Natural killer cell (primary cell): ENCODE measurements at regions not wholly inside any gene's neighbourhood (a gene's known extent, or its start where the extent isn't known, plus 50 kb on each side); places are given as distances from the start of the nearest gene placed in this dataset.

ENCODE experiments used
- ATAC-seq, 3 donors: fragments of 150-1000 bp in 2 of 3; fragments of 200-7000 bp in 1 of 3; cut with Tn5 transposase; 1 replicate in 1 of 3; 2 replicates in 2 of 3; pipeline ENCODE4 v1.10.0; 2021; ENCODE audit warnings: mild to moderate bottlenecking in 2 of 3, moderate library complexity in 2 of 3
- DNase-seq, 2 donors: peaks; one replicate each; pipeline versions ENCODE4 v3.0.0 to v3.0.0-alpha.2; 2013 to 2021; ENCODE audit warnings: mixed read lengths in 1 of 2
- H3K27ac ChIP-seq: one replicate; pipeline ENCODE4 v1.5.1; 2013; ENCODE audit warnings: mild to moderate bottlenecking, low read length
- H3K27me3 ChIP-seq: one replicate; pipeline ENCODE4 v1.6.1; 2013; ENCODE audit warnings: low read length; ENCODE audit not compliant: control insufficient read depth, insufficient read depth
- H3K36me3 ChIP-seq: one replicate; pipeline ENCODE4 v1.6.1; 2013; ENCODE audit warnings: low read length; ENCODE audit not compliant: control insufficient read depth, insufficient read depth
- H3K4me1 ChIP-seq: one replicate; pipeline ENCODE4 v1.6.1; 2013; ENCODE audit warnings: low read length; ENCODE audit not compliant: control insufficient read depth, insufficient read depth
- H3K4me3 ChIP-seq: one replicate; pipeline ENCODE4 v1.5.1; 2013; ENCODE audit warnings: low read length
- H3K9me3 ChIP-seq: one replicate; pipeline ENCODE4 v1.6.1; 2013; ENCODE audit warnings: low read length; ENCODE audit not compliant: control insufficient read depth, insufficient read depth
- H3K27ac Mint-ChIP-seq, 2 donors: one replicate each; pipeline ENCODE4 v1.8.0; 2022; ENCODE audit warnings: mild to moderate bottlenecking in 2 of 2, mixed read lengths in 2 of 2, moderate library complexity in 1 of 2
- H3K27me3 Mint-ChIP-seq, 2 donors: one replicate each; pipeline ENCODE4 v1.8.0; 2022; ENCODE audit warnings: low read depth in 2 of 2, mixed read lengths in 2 of 2
- H3K36me3 Mint-ChIP-seq: one replicate; pipeline ENCODE4 v1.8.0; 2022; ENCODE audit warnings: mixed read lengths
- H3K4me1 Mint-ChIP-seq, 2 donors: one replicate each; pipeline ENCODE4 v1.8.0; 2022; ENCODE audit warnings: mixed read lengths in 2 of 2
- H3K4me3 Mint-ChIP-seq: one replicate; pipeline ENCODE4 v1.8.0; 2022; ENCODE audit warnings: mild to moderate bottlenecking, moderate library complexity, mixed read lengths
- H3K9me3 Mint-ChIP-seq, 2 donors: one replicate each; pipeline ENCODE4 v1.8.0; 2022; ENCODE audit warnings: mixed read lengths in 2 of 2
- WGBS: methylation state at CpG from one replicate; pipeline ENCODE4 v1.1.7; 2013; ENCODE audit warnings: missing lambda C conversion rate; ENCODE audit not compliant: insufficient coverage; 5-methylcytosine and 5-hydroxymethylcytosine counted together
- intact Hi-C: fragments of 100-400 bp; cut with micrococcal nuclease; formaldehyde crosslinking; loops from one replicate; pipeline ENCODE4 v1.14.2; 2022
- TF ChIP-seq, protein P1 (sequence below): fragments of 200-600 bp; IDR thresholded peaks from one replicate; pipeline ENCODE4 v1.8.0; 2022; ENCODE audit warnings: antibody characterized with exemption

DNA sequence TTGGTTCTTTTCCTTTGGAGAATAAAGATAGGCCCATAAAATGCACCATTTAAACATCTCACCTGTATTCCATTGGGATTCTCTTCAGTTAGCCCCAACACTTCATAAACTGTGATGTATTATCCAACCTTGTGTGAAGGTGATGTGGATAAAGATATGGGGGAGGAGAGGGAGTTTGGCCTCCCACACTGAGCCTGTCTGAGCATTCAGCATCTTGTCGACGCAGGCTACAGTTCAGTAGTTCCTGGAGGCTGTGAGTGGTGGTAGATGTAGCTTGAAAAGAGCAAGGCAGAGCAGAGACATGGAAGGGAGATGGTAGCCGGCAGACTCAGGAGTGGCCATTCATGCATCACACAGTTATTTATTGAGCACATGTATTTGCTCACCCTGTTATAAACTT, 292.4 kb upstream of the PITX2 start:
- Histone ChIP-seq H3K4me1 (no peaks in the 10 kb centered on the region), H3K9me3 (peaks cover 2% of the 10 kb centered on the region), H3K36me3 (no peaks in the 10 kb centered on the region), H3K27ac (no peak overlapping the region), H3K27me3 (no peaks in the 10 kb centered on the region), H3K4me3 (no peak overlapping the region)
- TF ChIP-seq, protein P1, sequence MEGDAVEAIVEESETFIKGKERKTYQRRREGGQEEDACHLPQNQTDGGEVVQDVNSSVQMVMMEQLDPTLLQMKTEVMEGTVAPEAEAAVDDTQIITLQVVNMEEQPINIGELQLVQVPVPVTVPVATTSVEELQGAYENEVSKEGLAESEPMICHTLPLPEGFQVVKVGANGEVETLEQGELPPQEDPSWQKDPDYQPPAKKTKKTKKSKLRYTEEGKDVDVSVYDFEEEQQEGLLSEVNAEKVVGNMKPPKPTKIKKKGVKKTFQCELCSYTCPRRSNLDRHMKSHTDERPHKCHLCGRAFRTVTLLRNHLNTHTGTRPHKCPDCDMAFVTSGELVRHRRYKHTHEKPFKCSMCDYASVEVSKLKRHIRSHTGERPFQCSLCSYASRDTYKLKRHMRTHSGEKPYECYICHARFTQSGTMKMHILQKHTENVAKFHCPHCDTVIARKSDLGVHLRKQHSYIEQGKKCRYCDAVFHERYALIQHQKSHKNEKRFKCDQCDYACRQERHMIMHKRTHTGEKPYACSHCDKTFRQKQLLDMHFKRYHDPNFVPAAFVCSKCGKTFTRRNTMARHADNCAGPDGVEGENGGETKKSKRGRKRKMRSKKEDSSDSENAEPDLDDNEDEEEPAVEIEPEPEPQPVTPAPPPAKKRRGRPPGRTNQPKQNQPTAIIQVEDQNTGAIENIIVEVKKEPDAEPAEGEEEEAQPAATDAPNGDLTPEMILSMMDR: no peak
- Mint-ChIP-seq H3K27ac (no peak overlapping the region), H3K36me3 (no peaks in the 10 kb centered on the region), H3K27me3 (no peaks in the 10 kb centered on the region), H3K9me3 (peaks cover 0 to 9% of the 10 kb centered on the region in 2 donors), H3K4me1 (no peaks in the 10 kb centered on the region), H3K4me3 (no peak overlapping the region)
- no peak for ATAC-seq
- WGBS: 59% methylated on average over 3 of the region's 3 CpGs
- intact Hi-C loops: no loop called here
- DNase-seq: no peak

DNA sequence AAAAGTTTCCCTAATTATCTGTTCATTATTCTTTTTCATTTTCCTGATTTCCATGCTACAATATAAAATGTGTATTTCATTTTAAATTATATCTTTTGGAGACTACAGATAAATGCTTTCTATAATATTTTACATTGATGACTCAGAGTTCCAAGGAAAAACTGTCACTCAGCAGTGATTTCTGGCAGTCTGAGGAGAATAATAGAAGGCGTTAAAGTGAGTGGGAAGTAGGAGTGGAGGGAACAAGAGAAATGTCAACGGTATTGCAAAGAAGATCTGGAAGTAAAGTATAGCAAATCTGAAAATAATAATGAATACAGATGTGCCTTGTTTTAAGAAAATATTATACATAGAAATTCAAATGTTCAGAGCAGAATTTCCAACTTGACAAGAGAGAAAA, 293.6 kb upstream of the PITX2 start:
- Histone ChIP-seq H3K27ac (no peak overlapping the region), H3K4me1 (no peaks in the 10 kb centered on the region), H3K4me3 (no peak overlapping the region), H3K36me3 (no peaks in the 10 kb centered on the region), H3K9me3 (no peaks in the 10 kb centered on the region), H3K27me3 (no peaks in the 10 kb centered on the region)
- TF ChIP-seq, protein P1: no peak
- no peak for DNase-seq
- intact Hi-C loops: no loop called here
- Mint-ChIP-seq H3K4me1 (no peaks in the 10 kb centered on the region), H3K27ac (no peak overlapping the region), H3K36me3 (no peaks in the 10 kb centered on the region), H3K27me3 (no peaks in the 10 kb centered on the region), H3K9me3 (peaks cover 3 to 11% of the 10 kb centered on the region in 2 donors), H3K4me3 (no peak overlapping the region)
- 67% methylated on average over 2 of the region's 2 CpGs for WGBS
- ATAC-seq: no peak

DNA sequence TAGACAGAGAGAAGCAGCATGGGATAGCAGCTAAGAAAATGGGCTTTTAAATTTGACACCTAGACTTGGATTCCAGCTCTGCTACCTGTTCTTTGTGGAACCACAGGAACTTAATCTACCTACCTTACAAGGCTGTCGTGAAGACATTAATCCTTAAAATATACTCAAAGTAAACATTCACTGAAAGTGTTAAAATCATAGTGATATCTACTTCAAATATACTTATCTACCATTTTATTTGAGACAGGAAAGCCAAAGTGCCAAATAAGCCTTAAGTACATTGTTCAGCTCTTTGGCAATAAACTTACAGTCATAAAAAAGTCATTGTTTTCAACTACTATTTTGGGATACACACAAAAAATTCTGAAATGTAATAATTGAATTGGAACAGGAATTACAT, 295.0 kb upstream of the PITX2 start:
- Mint-ChIP-seq H3K9me3 (peaks cover 3 to 11% of the 10 kb centered on the region in 2 donors), H3K27ac (no peak overlapping the region), H3K4me3 (no peak overlapping the region), H3K4me1 (no peaks in the 10 kb centered on the region), H3K27me3 (no peaks in the 10 kb centered on the region), H3K36me3 (no peaks in the 10 kb centered on the region)
- H3K4me1 ChIP-seq: no peaks in the 10 kb centered on the region
- no peaks in the 10 kb centered on the region for H3K27me3 ChIP-seq
- intact Hi-C loops: no loop called here
- no peaks in the 10 kb centered on the region for H3K36me3 ChIP-seq
- WGBS: 71% methylated on average over 1 of the region's 1 CpG
- ATAC-seq (no peak), DNase-seq (no peak)
- TF ChIP-seq, protein P1: no peak
- H3K27ac ChIP-seq: no peak overlapping the region
- H3K4me3 ChIP-seq: no peak overlapping the region
- no peaks in the 10 kb centered on the region for H3K9me3 ChIP-seq

DNA sequence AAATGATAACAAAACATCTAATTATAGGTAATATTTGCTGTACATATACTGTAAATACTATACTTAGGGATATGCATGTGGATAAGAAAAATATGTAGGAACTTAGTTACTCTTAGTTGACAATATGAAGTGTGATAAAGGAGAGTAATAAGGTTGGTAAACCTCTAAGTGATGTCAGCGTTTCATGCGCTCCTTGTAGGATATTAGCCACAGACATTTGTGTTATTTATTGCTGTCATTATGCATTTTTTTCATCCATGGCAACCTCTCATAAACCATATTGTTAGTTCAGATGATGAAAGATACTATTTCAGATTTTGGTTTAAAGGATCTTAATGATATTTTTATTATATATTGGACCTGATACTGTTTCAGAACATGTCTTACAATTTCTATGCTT, 298.1 kb upstream of the PITX2 start:
- Histone ChIP-seq H3K9me3 (no peaks in the 10 kb centered on the region), H3K27me3 (no peaks in the 10 kb centered on the region), H3K36me3 (no peaks in the 10 kb centered on the region), H3K4me1 (no peaks in the 10 kb centered on the region), H3K4me3 (no peak overlapping the region), H3K27ac (no peak overlapping the region)
- 86% methylated on average over 2 of the region's 2 CpGs for WGBS
- TF ChIP-seq, protein P1: no peak
- Mint-ChIP-seq H3K4me3 (no peak overlapping the region), H3K4me1 (no peaks in the 10 kb centered on the region), H3K36me3 (no peaks in the 10 kb centered on the region), H3K27me3 (no peaks in the 10 kb centered on the region), H3K27ac (no peak overlapping the region), H3K9me3 (peaks cover 6 to 7% of the 10 kb centered on the region in 2 donors)
- intact Hi-C loops: no loop called here
- DNase-seq (no peak), ATAC-seq (no peak)
